CD4-positive, alpha-beta T cell treated with Interleukin-6 at 100 ng/mL for 8 hours (primary cell): ENCODE measurements at regions not wholly inside any gene's neighbourhood (a gene's known extent, or its start where the extent isn't known, plus 50 kb on each side); places are given as distances from the start of the nearest gene placed in this dataset.

Experiments used
- DNase-seq: peaks from one replicate; pipeline ENCODE4 v3.0.0-alpha.2; 2020; ENCODE audit warnings: mixed read lengths, low spot score

DNA sequence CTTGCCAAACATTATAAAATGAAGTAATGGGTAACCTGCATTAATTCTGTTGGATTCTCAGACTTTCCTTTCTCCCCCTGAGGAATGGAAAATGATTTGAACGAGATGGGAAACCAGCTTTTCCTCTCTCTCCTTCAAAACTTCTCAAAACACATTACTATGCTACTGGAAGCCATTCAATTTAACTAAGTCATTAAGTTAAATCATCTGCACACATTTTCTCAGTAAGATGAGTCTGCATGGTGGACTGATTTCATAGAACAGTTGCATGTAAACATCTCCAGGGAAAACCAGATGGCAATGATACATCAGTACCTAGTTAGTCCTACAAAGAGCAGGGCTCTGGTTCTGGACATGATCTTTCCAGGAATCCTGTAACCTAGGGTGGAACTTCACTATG is 59.9 kb downstream of the BMP4 start:
- DNase-seq = no peak

DNA sequence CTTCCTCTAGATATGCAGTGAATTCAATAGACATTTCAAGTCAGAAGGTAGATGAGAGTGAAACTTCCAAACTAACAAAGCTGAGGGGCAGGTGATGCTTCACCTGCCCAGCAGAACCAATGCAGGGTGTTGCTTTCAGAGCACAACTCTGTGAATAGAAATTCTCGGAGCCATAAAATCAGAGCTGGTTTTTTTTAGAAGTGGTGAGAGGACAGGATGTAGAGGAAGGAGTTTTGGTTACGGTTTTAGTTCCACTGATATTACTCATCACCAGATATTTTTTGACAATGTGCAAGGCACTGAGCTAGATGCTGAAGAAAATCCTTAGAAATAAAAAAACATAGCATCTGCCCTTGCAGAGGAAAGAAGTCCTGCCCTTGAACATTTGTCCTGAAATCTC is 62.2 kb downstream of the BMP4 start:
- no peak for DNase-seq

- DNase-seq = no peak
Observed at GRCh38 chr14:53893374-53893773, 63.3 kb downstream of the BMP4 start.

DNA sequence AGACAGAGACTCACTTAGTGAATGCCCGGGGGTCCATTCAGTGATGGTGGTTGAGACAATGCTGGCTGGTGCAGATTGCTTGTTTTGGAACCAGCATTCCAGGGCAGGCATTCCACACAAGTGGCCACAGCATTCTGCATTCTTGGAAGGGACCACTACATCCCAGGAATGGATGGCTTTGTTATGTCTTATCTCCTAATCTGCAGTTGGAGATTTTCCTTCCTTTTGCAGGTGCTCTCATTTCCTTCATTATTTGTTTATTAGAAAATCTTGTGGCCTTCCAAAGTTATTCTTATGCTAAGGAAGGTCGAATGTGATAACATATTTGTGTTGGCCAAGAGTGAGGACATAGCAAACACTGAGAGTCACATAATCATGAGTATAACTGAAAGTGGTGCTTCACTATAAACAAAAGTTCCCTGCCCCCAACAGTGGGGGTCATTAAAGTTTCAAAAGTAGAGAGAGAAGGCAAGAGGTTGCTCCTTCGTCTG is 66.0 kb downstream of the BMP4 start:
- no peak for DNase-seq

DNA sequence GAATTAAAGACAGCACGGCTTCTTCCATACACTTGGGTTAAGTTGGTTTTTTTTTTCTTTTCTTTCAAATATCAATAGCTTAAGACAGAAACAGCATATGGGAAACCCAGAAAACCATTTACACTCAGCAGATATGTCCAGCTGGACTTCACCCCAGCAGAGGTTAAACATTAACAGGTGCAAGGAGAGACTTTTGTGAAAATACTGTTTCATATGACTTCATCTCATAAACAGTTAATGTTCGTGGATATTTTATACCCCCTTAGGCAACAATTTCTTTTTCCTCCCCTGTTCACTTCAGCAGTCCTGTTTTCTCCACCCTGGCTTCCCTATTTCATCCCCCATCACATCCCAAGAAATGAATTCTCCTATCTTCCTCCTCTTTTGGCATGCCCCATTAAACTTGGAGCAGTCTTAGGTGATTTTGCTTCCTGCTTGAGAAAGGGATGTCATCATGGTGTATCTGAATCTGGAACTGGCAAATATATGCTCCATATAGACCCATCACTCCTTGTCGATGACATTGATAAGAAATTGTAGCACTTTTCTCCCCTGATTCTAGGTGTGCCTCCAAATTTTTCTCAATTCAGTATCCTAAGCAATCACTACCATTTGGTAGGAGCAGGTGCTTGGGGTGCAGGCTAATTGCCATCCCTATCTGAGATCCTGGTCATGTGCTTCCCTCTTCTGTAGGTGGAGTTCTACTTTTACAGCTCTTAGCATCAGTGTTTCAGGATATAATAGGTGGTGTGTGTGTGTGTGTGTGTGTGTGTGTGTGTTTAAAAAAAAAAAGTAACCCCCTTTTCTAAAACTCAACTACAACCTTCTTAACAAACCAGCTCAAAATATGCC is 67.9 kb downstream of the BMP4 start:
- DNase-seq = no peak

- DNase-seq = no peak
Observed at GRCh38 chr14:53885136-53885640, 71.4 kb downstream of the BMP4 start.

DNA sequence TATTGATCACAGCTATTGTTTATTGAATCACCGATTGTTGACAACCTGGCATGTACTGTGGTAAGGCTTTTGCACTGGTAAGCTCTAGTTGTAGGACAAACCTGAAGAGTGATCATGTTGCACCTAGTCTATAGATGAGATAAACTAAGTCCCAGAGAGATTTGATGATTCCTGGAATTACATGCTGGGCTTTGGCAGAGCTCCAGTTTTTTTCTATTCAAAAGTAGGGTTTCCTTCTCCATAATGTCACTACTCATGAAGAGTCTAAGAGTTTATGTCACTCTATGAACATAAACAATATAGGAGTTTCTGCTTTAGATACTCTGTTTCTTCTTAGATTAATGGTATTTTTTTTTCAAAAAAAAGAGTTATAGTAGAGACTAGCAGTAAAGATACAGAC is 72.0 kb downstream of the BMP4 start:
- DNase-seq = no peak

GRCh38 chr14:53883739-53884138 is 72.9 kb downstream of the BMP4 start:
- no peak for DNase-seq

DNA sequence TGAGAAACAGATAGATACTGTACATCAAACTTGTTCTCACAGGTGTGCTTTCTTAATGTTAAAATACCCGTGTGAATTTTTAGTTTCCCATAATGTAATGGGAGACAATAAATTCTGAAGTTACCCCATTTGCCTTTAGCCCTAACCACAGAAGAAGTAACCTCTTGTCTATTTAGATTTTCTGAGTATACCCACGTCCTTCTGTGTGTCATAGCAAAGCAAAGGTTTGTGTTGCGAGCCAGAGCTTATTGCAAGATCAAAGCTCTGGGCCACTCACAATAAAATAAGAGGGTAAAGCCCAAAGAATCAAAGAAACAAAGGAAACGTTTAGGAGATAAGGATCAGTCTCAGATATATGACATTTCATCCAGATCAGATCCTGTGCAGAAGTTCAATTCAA is 73.9 kb downstream of the BMP4 start:
- no peak for DNase-seq

- DNase-seq = no peak
Observed at GRCh38 chr14:53881921-53882320, 74.7 kb downstream of the BMP4 start.

GRCh38 chr14:53881161-53881871 is 75.3 kb downstream of the BMP4 start:
- DNase-seq = no peak

- no peak for DNase-seq
Observed at GRCh38 chr14:53880761-53881160, 75.9 kb downstream of the BMP4 start.

DNA sequence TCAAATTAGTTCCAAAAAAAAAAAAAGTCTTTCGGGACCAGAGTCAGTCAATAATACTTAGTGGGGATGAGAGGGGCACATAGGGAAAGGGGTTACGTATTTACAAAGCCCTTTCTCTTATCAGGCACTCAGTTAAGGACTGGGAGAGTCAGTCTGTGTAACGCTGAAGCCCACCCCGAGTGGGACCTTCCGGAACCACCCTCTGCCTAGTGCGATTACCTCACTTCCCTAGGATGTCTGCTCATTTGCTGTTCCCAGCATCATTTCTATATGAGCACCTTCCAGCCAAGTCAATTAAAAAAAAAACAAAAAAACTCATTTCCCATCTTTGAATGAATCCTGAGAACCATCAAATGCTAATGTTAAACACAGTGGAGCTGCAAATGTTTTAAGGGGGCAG is 76.9 kb downstream of the BMP4 start:
- no peak for DNase-seq

DNA sequence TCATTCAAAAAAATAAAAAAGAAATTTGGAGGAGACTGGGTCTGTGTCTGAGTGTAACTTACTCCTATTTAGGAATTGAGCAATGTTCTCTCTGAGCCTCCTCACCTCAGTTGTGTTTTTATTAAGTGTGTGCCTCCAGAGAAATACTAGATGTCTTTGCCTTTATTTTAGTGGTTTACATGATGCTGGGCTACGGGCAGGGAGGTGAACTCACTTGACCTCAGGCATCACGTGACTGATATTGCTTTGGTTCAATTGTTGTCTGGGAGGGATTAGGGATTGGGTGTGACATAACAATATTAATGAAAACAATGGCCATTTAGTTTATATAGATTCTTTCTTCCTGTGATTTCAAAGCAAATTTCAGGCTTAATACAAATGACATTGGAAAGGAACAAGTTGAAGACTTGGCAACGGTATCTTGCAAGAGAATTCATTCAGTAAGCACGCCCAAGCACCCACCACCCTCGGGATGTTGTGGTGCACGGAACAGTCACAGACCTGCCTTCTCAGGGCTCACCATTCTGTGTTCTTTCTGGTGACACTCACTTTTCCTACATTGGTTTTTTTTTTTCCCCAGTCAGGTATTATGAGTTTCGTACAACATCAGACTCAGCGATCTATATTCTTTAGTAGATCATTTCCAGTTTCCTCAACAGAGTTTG is 77.5 kb downstream of the BMP4 start:
- DNase-seq = no peak

DNA sequence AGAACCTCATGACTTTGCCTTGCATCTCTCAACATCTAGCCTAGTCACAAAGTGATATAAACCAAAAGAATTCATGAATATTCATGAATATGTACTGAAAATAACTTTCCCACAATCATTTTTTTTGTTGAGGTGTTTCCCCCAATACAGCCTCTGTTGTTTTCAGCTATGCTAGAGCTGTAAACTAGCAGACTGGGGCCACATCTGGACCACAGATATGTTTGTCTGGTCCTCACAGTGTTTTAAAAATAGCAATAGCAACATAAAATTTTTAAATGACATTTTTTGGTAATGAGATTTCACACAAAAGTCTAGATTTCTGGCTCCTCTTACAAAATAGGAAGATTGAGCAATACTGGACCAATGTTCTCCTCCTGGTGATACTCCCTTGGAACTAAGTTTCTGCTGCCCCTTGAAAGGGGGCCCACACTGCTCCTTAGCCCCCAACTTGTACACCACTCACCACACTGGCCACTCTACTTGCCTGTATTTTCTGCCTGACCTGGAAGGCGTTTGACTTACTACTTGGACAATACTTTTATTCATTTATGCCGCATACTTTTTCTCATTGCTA is 81.2 kb downstream of the BMP4 start:
- DNase-seq = no peak

- no peak for DNase-seq
Observed at GRCh38 chr14:53874704-53875103, 81.9 kb downstream of the BMP4 start.

- no peak for DNase-seq
Observed at GRCh38 chr14:53872681-53873089, 83.9 kb downstream of the BMP4 start.

GRCh38 chr14:53871951-53872350 is 84.7 kb downstream of the BMP4 start:
- DNase-seq = no peak

DNA sequence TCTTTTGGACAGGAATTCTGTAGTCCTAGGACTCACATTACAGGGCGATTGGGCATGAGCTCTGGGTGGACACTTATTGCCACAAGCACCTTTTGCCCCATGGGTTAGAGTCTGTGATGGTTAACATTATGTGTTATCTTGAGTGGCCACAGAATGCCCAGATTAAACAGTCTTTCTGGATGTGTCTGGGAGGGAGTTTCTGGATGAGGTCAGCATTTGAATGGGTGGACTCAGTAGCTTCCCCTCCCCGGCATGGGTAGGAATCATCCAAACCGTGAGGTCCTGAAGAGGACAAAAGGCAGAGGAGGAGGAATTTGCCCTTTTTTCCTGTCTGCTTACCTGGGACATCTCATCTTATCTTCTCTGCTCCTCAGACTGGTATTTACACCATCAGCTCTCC is 85.6 kb downstream of the BMP4 start:
- DNase-seq = no peak

DNA sequence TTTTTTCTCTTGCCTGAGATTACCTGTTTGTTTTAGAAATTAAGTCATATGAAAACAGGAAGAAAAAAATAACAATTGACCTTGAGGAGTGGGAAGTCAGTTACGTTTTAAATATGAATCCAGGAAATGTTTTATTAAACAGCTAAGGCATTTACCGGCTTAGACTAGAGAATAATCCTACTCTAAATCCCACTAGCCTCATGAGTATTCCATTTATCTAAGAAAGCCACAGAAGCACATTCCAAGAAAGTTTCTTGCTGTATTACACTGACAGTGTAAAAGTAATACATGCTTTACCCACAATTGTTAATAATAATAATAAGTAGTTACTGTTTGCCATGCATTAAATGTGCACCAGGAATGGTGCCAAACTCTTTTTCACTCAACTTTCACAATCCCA is 90.9 kb downstream of the BMP4 start:
- no peak for DNase-seq

DNA sequence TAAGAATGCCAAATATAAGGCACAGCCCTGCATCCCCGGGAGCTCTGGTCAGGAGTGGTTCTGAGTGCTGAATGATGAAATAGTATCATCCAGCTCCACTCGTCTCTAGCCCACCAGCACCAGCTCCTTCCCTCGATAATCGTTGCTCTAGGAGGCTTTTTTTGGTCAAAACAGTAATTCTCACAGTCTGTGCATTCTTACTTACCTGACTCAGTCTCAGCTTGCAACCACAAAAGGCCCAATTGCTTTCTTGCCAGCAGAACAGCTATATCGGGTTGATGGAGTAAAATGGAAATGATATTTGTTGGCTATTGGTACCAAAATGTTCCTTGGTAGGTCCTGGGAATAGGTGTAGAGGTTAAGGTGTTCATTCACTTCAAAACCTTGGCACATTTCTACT is 94.8 kb downstream of the BMP4 start:
- DNase-seq = no peak

DNA sequence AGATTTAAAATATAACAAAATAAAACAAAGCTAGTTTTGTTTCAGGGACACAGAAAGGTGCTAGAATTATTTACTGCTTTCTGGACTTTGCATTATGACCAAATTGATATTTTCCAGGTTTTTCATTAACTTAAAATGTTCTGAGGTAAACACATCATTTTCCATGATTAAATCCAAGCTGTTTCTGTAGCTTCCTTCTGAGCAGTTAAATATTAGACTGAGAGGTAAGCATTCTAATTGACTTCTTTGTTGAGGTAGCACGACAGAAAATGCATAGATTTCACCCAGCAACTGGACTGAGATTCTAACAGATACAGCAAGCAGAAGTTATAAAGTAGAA is 98.3 kb downstream of the BMP4 start:
- DNase-seq = no peak
